GM12872 (cell line): ENCODE measurements at regions not wholly inside any gene's neighbourhood (a gene's known extent, or its start where the extent isn't known, plus 50 kb on each side); places are given as distances from the start of the nearest gene placed in this dataset.

Source experiments
- TF ChIP-seq, protein P1 (sequence below): IDR thresholded peaks from 3 replicates; pipeline ENCODE4 v1.5.1; 2011; ENCODE audit warnings: low read depth, mild to moderate bottlenecking, low read length, moderate library complexity; ENCODE audit not compliant: insufficient read depth

DNA sequence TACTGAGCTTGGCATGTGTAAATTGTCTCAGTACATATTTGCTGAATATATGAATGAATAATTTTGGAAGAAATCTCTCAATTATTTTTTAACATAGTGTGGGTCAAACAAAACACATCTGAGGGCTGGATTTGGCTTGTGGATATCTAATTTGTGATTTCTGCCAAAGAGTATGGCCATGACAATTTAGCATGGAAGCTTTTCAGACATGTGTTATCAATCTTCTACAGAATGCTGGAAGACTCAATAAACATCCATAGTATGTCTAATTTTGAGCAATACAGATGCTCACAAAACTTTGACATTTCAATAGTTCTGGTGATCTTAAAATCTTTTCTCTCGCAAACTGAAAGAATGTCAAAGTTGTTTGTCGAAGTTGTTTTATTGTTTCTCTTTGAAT, 214.1 kb upstream of the ANKH start:
- TF ChIP-seq, protein P1, sequence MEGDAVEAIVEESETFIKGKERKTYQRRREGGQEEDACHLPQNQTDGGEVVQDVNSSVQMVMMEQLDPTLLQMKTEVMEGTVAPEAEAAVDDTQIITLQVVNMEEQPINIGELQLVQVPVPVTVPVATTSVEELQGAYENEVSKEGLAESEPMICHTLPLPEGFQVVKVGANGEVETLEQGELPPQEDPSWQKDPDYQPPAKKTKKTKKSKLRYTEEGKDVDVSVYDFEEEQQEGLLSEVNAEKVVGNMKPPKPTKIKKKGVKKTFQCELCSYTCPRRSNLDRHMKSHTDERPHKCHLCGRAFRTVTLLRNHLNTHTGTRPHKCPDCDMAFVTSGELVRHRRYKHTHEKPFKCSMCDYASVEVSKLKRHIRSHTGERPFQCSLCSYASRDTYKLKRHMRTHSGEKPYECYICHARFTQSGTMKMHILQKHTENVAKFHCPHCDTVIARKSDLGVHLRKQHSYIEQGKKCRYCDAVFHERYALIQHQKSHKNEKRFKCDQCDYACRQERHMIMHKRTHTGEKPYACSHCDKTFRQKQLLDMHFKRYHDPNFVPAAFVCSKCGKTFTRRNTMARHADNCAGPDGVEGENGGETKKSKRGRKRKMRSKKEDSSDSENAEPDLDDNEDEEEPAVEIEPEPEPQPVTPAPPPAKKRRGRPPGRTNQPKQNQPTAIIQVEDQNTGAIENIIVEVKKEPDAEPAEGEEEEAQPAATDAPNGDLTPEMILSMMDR: no peak

DNA sequence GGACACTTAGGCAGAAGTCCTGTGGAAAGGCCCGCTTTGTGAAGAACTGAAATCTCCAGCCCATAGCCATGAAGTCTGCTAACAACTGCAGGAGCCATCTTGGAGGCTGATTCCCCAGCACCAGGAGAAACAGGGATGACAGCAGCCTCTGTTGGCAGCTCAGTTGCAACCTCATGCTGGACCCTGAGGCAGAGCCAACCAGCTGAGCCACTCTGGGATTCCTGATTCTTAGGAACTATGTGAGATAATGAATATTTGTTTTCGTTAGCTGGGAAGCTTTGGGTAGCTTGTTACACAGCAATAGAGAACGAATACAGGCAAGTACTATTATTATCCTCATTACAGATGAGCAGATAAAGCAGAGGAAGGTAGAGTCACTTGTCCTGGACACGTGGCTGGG, 210.5 kb upstream of the ANKH start:
- TF ChIP-seq, protein P1: no peak

DNA sequence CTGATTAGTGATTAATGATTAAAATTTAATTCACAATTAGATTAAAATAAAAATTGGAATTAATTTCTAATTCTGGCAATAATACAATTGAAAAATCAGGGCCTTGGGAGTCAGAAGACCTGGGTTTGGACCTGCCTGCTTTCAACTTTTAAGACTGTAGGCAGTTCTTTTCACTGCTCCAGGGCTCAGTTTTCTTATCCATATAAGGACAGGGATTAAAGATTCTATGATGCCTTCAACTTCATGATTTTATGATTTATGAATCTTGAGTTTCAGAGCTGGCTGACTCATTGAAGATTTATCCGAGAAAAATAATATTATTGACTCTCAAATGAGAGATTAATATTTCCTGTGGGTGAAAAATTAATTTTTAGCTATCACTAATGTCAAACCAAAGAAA, 208.6 kb upstream of the ANKH start:
- TF ChIP-seq, protein P1: no peak

DNA sequence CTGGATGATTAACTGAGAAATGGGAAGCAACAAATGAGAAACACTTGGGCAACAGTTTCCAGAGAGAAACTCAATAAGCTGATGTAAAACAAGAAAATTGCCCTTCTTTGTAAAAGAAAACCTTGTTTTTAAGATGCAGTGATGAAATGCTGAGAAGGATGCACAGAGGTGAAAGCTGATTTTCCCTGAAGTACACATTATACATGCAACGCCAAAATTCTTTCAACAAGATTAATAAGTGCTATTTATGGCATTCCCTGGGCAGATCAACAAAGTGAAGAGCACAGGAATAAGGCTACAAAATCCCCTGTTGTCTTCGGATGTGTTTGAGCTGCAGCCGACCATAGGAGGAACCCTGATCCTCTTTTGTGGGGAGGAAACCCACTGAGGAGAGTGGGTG, 208.0 kb upstream of the ANKH start:
- TF ChIP-seq, protein P1: no peak

DNA sequence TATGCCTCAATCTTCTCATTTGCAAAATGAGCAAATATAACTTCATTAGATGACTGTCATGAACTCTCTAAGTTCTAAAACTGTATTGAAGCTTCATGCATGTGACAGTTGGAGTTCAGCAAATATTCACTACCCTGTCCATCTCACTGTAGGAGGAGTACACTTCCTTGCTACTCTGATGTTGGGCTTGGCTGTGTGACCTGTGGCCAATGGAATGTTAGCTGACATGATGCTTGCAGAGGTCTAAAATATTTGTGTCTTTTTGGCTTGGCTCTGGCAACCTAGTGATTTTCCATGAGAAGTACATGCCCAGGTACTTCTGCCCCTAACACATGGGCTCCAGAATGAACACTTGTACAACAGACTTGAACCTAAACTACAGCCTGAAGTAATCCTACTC, 203.1 kb upstream of the ANKH start:
- TF ChIP-seq, protein P1: no peak

DNA sequence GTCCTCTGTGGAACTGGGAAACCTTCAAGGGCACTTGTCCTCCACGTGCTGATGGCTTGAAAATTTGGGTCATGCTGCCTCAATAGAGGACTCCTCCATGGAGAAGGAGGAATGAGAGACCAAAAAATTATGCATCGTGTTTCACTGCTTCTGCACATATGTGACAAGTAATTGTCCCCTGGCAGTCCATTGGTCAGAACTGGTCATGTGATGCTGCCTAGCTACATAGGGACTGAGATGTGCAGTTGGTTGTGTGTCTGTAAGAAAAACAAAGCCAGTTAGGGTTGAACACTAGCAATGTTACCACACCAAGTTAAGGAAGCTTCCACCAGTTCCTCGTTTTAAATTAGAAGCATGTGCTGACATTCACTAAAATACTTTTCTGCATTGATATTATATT, 201.9 kb upstream of the ANKH start:
- TF ChIP-seq, protein P1: no peak

DNA sequence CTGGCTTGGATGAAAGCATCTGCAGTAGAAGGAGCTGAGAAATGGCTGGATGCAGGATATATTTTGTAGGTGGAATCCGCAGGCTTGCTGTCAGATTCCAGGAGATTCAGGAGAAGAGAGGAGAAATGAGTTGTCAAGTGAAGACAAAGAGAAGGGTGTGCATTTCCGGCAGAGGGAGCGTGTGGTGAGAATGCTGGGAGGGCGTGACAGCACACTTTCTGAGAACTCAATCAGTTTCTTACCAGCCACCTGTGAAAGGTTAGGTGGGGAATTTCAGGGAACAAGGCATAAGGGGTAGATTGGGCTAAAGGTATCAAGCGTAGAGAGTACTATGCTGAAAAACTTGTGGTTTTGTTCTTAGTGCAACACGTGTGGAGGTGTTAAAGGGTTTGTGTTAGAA, 199.3 kb upstream of the ANKH start:
- TF ChIP-seq, protein P1: no peak

DNA sequence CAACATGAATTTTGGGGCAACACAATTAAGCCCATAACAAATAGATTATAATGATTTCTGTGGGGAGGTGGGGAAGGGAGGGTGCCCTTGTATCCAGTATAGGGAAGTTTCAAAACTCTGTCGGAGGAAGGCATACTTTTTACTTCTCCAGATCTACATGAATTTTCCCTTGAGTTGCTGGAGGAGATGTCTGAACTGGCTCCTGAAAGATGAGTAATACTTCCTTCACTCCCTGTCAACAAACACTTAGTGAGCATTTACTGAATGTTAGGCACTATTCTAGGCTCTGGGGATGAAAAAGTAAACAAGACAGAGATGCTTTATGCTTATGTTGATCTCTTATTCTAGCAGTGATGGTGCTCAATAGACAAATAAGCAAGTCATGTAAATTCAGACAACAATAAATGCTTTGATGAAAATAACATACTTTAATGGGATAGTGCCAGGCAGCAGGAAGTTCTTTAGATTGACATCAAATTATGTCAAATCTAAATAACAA, 197.9 kb upstream of the ANKH start:
- TF ChIP-seq, protein P1: no peak
